Ovary (tissue), 7 donors: ENCODE measurements at regions not wholly inside any gene's neighbourhood (a gene's known extent, or its start where the extent isn't known, plus 50 kb on each side); places are given as distances from the start of the nearest gene placed in this dataset.
A peak's percentile ranks its signal among the peaks of the same experiment; 100 is the strongest.

Source experiments
- DNase-seq, 5 donors: peaks; one replicate each; pipeline ENCODE4 v3.0.0-alpha.2; 2019 to 2020
- H3K27ac ChIP-seq, 2 donors: fragments of 200-600 bp; one replicate each; pipeline versions ENCODE4 v1.5.1 to v1.8.0; 2019 to 2022
- H3K27me3 ChIP-seq: fragments of 200-600 bp; one replicate; pipeline ENCODE4 v1.8.0; 2022
- H3K36me3 ChIP-seq: fragments of 200-600 bp; sonication (generic); one replicate; pipeline ENCODE4 v1.5.1; 2019
- H3K4me1 ChIP-seq: one replicate; pipeline ENCODE4 v1.8.1; 2013; ENCODE audit warnings: mild to moderate bottlenecking, moderate library complexity; ENCODE audit not compliant: insufficient read depth
- H3K4me3 ChIP-seq: fragments of 200-600 bp; sonication (generic); one replicate; pipeline ENCODE4 v1.5.1; 2017
- H3K9me3 ChIP-seq, 2 donors: fragments of 200-600 bp in 1 of 2; sonication (generic) in 1 of 2; one replicate each; pipeline versions ENCODE4 v1.5.1 to v1.8.1; 2013 to 2019; ENCODE audit warnings: mild to moderate bottlenecking in 1 of 2, moderate library complexity in 1 of 2
- CTCF ChIP-seq, 3 donors: fragments of 450-650 bp in 2 of 3; fragments of 200-600 bp in 1 of 3; IDR thresholded peaks; one replicate each; pipeline versions ENCODE4 v1.5.1 to v1.8.0; 2016 to 2022; ENCODE audit warnings: antibody characterized with exemption in 3 of 3, mild to moderate bottlenecking in 1 of 3
- EP300 ChIP-seq: sonication (generic); formaldehyde crosslinking; IDR thresholded peaks from one replicate; pipeline ENCODE4 v1.6.1; 2017; ENCODE audit warnings: antibody characterized with exemption
- POLR2A ChIP-seq: fragments of 450-650 bp; IDR thresholded peaks from one replicate; pipeline ENCODE4 v1.6.1; 2017; ENCODE audit warnings: antibody characterized with exemption, mild to moderate bottlenecking, moderate library complexity
- whole genome bisulfite sequencing, 3 donors: extraction: QIAGEN DNeasy Blood & Tissue Kit in 1 of 3; methylation state at CpG; one replicate each; pipeline versions ENCODE4 v1.1.5 to v1.1.7; 2013 to 2017; 5-methylcytosine and 5-hydroxymethylcytosine counted together
- intact Hi-C, 4 donors: fragments of 100-400 bp; cut with DNase I; formaldehyde crosslinking; loops; one replicate each; pipeline versions ENCODE4 v1.11.0 to v1.15.1; 2022 to 2023
- donor health status: DM: no; HTN: no; CAD: no; lungs with moderate emphysema.
- donor health status: DM: no; HTN: no; CAD: no.
- donor health status: Bipolar disorder and iron deficiency.
- donor health status: DM: no; HTN: no; CAD: no.
- donor health status: DM: yes; HTN: yes; CAD: no.

GRCh38 chr4:3862640-3863420, 96.6 kb downstream of the ADRA2C start:
- intact Hi-C loops, result no loop called here
- H3K27ac ChIP-seq, result no peak overlapping the region
- no peak for TF ChIP-seq CTCF (IDR thresholded peaks at IDR 0.05)
- TF ChIP-seq EP300, result no peak
- no peak for TF ChIP-seq POLR2A
- no peaks in the 10 kb centered on the region for H3K27me3 ChIP-seq
- H3K9me3 ChIP-seq, result no peaks in the 10 kb centered on the region
- 23 to 24% (median 23%) methylated on average over 22 to 23 of the region's 23 CpGs for WGBS, 3 donors
- no peaks in the 10 kb centered on the region for H3K4me1 ChIP-seq
- no peak for DNase-seq
- H3K4me3 ChIP-seq, result no peak overlapping the region
- H3K36me3 ChIP-seq, result no peaks in the 10 kb centered on the region

- H3K4me3 ChIP-seq, result no peak overlapping the region
- H3K27me3 ChIP-seq, result no peaks in the 10 kb centered on the region
- DNase-seq, result peak in 1 of 5 donors; percentile 10
- WGBS, 3 donors, result 65 to 74% (median 69%) methylated on average over 33 of the region's 33 CpGs
- no peak for TF ChIP-seq POLR2A
- TF ChIP-seq CTCF (IDR thresholded peaks at IDR 0.05), result no peak
- no peak for TF ChIP-seq EP300
- no peaks in the 10 kb centered on the region for H3K36me3 ChIP-seq
- intact Hi-C loops, result no loop called here
- H3K4me1 ChIP-seq, result no peaks in the 10 kb centered on the region
- no peaks in the 10 kb centered on the region for H3K9me3 ChIP-seq
- H3K27ac ChIP-seq, result no peak overlapping the region
These were observed 97.9 kb downstream of the ADRA2C start for GRCh38 chr4:3863841-3864741.

DNA sequence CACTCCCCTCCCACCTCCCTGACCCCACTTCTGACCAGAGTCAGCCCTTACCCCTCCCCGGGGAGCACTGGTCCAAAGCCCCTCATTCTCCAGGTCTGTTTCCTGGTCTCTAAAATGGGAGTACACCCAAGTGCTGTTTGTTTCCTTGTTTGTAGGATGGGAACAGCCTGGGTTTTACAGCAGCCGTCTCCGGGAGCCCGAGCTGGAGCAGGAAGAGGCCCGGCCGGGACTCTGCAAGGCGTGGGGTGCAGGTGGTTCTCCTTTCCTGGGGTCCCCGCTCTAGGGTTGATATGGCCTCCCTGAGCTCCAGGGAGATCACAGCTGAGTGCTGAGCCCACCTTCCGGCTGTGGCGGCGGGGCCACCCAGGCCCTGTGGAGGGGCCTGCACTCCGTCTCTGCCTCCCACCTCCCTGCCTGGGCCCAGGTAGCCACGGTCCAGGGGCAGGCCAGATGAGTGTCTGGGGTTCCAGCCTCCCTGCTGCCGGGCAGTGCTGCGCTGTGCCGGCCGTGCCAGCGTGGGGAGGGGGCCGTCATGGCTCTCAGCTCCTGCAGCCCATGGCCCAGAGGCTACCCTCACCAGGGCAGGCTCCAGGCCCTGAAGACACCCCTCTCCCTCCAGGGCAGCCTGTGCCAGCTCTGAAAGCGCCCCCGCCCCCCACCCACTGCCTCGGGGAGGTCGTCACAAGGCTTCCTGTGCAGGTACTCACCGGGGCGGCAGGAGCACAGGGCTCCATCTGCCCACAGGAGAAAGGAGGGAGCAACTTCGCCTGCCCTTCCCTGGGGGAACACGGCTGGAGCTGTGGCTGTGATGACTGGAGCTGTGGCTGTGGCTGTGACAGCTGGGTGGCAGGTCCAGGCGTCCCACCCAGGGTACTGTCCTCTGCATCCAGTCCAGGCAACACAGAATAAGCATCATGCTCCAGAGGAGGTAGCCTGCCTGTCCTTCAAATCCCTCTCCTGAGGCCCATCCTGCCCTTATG, 98.8 kb downstream of the ADRA2C start:
- WGBS, 3 donors, result 69 to 71% (median 70%) methylated on average over 22 to 28 of the region's 28 CpGs
- H3K4me1 ChIP-seq, result no peaks in the 10 kb centered on the region
- no peaks in the 10 kb centered on the region for H3K27me3 ChIP-seq
- H3K9me3 ChIP-seq, result no peaks in the 10 kb centered on the region
- H3K36me3 ChIP-seq, result no peaks in the 10 kb centered on the region
- no peak overlapping the region for H3K27ac ChIP-seq
- no peak for DNase-seq
- TF ChIP-seq POLR2A, result no peak
- no peak for TF ChIP-seq EP300
- TF ChIP-seq CTCF (IDR thresholded peaks at IDR 0.05), result no peak
- intact Hi-C loops, result no loop called here
- H3K4me3 ChIP-seq, result no peak overlapping the region
